Sigmoid colon (tissue), 4 donors: ENCODE measurements at regions not wholly inside any gene's neighbourhood (a gene's known extent, or its start where the extent isn't known, plus 50 kb on each side); places are given as distances from the start of the nearest gene placed in this dataset.

Source experiments
- POLR2A ChIP-seq, 2 donors: fragments of 450-650 bp; IDR thresholded peaks; one replicate each; pipeline ENCODE4 v1.6.1; 2016; ENCODE audit warnings: antibody characterized with exemption in 2 of 2, mild to moderate bottlenecking in 2 of 2, moderate library complexity in 2 of 2
- POLR2AphosphoS5 ChIP-seq, 4 donors: sonication (generic); formaldehyde crosslinking; IDR thresholded peaks; one replicate each; pipeline ENCODE4 v1.6.1; 2017; ENCODE audit warnings: antibody characterized with exemption in 4 of 4
- TF ChIP-seq, protein P1 (sequence below), 4 experiments: fragments of 450-650 bp in 3 of 4; fragments of 200-600 bp in 1 of 4; IDR thresholded peaks; one replicate each; pipeline ENCODE4 v1.5.1; 2016 to 2019; ENCODE audit warnings: antibody characterized with exemption in 4 of 4, mild to moderate bottlenecking in 3 of 4, moderate library complexity in 2 of 4

DNA sequence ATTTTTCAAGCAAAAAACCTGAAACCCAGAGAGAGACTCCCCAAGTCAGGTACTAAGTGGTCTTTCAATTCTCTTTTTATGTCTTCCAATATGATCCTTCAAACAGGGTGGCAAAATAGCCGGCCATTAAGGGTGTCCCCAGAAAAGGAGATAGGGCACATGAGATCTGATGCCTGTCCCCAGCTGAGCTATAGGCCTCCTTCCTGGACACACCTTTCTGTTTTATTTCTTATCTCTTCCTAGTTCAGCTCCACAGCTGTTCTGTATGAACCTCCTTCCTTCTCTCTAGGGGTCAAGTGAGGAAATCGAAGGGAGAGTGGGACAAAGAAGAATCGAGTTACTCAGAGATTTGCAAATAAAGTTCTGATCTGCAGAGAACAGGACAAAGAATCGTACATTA is 112.4 kb upstream of the ATP1A1 start:
- TF ChIP-seq, protein P1, sequence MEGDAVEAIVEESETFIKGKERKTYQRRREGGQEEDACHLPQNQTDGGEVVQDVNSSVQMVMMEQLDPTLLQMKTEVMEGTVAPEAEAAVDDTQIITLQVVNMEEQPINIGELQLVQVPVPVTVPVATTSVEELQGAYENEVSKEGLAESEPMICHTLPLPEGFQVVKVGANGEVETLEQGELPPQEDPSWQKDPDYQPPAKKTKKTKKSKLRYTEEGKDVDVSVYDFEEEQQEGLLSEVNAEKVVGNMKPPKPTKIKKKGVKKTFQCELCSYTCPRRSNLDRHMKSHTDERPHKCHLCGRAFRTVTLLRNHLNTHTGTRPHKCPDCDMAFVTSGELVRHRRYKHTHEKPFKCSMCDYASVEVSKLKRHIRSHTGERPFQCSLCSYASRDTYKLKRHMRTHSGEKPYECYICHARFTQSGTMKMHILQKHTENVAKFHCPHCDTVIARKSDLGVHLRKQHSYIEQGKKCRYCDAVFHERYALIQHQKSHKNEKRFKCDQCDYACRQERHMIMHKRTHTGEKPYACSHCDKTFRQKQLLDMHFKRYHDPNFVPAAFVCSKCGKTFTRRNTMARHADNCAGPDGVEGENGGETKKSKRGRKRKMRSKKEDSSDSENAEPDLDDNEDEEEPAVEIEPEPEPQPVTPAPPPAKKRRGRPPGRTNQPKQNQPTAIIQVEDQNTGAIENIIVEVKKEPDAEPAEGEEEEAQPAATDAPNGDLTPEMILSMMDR (IDR thresholded peaks at IDR 0.05): no peak
- no peak for TF ChIP-seq POLR2A (IDR thresholded peaks at IDR 0.05)
- no peak for TF ChIP-seq POLR2AphosphoS5 (IDR thresholded peaks at IDR 0.05)
